Natural killer cell (primary cell): ENCODE measurements at regions not wholly inside any gene's neighbourhood (a gene's known extent, or its start where the extent isn't known, plus 50 kb on each side); places are given as distances from the start of the nearest gene placed in this dataset.

Source experiments
- ATAC-seq, 3 donors: fragments of 150-1000 bp in 2 of 3; fragments of 200-7000 bp in 1 of 3; cut with Tn5 transposase; 1 replicate in 1 of 3; 2 replicates in 2 of 3; pipeline ENCODE4 v1.10.0; 2021; ENCODE audit warnings: mild to moderate bottlenecking in 2 of 3, moderate library complexity in 2 of 3
- DNase-seq, 2 donors: peaks; one replicate each; pipeline versions ENCODE4 v3.0.0 to v3.0.0-alpha.2; 2013 to 2021; ENCODE audit warnings: mixed read lengths in 1 of 2
- H3K27ac ChIP-seq: one replicate; pipeline ENCODE4 v1.5.1; 2013; ENCODE audit warnings: mild to moderate bottlenecking, low read length
- H3K27me3 ChIP-seq: one replicate; pipeline ENCODE4 v1.6.1; 2013; ENCODE audit warnings: low read length; ENCODE audit not compliant: control insufficient read depth, insufficient read depth
- H3K36me3 ChIP-seq: one replicate; pipeline ENCODE4 v1.6.1; 2013; ENCODE audit warnings: low read length; ENCODE audit not compliant: control insufficient read depth, insufficient read depth
- H3K4me1 ChIP-seq: one replicate; pipeline ENCODE4 v1.6.1; 2013; ENCODE audit warnings: low read length; ENCODE audit not compliant: control insufficient read depth, insufficient read depth
- H3K4me3 ChIP-seq: one replicate; pipeline ENCODE4 v1.5.1; 2013; ENCODE audit warnings: low read length
- H3K9me3 ChIP-seq: one replicate; pipeline ENCODE4 v1.6.1; 2013; ENCODE audit warnings: low read length; ENCODE audit not compliant: control insufficient read depth, insufficient read depth
- H3K27ac Mint-ChIP-seq, 2 donors: one replicate each; pipeline ENCODE4 v1.8.0; 2022; ENCODE audit warnings: mild to moderate bottlenecking in 2 of 2, mixed read lengths in 2 of 2, moderate library complexity in 1 of 2
- H3K27me3 Mint-ChIP-seq, 2 donors: one replicate each; pipeline ENCODE4 v1.8.0; 2022; ENCODE audit warnings: low read depth in 2 of 2, mixed read lengths in 2 of 2
- H3K36me3 Mint-ChIP-seq: one replicate; pipeline ENCODE4 v1.8.0; 2022; ENCODE audit warnings: mixed read lengths
- H3K4me1 Mint-ChIP-seq, 2 donors: one replicate each; pipeline ENCODE4 v1.8.0; 2022; ENCODE audit warnings: mixed read lengths in 2 of 2
- H3K4me3 Mint-ChIP-seq: one replicate; pipeline ENCODE4 v1.8.0; 2022; ENCODE audit warnings: mild to moderate bottlenecking, moderate library complexity, mixed read lengths
- H3K9me3 Mint-ChIP-seq, 2 donors: one replicate each; pipeline ENCODE4 v1.8.0; 2022; ENCODE audit warnings: mixed read lengths in 2 of 2
- CTCF ChIP-seq: fragments of 200-600 bp; IDR thresholded peaks from one replicate; pipeline ENCODE4 v1.8.0; 2022; ENCODE audit warnings: antibody characterized with exemption
- WGBS: methylation state at CpG from one replicate; pipeline ENCODE4 v1.1.7; 2013; ENCODE audit warnings: missing lambda C conversion rate; ENCODE audit not compliant: insufficient coverage; 5-methylcytosine and 5-hydroxymethylcytosine counted together
- intact Hi-C: fragments of 100-400 bp; cut with micrococcal nuclease; formaldehyde crosslinking; loops from one replicate; pipeline ENCODE4 v1.14.2; 2022

GRCh38 chrX:129026202-129026601 is 497.1 kb downstream of the SMARCA1 start:
- H3K36me3 ChIP-seq: no peaks in the 10 kb centered on the region
- no peak overlapping the region for H3K27ac ChIP-seq
- Mint-ChIP-seq H3K9me3 (no peaks in the 10 kb centered on the region), H3K36me3 (no peaks in the 10 kb centered on the region), H3K27me3 (no peaks in the 10 kb centered on the region), H3K27ac (no peak overlapping the region), H3K4me3 (no peak overlapping the region), H3K4me1 (no peaks in the 10 kb centered on the region)
- no peaks in the 10 kb centered on the region for H3K4me1 ChIP-seq
- H3K27me3 ChIP-seq: no peaks in the 10 kb centered on the region
- no peak for ATAC-seq
- intact Hi-C loops: no loop called here
- H3K4me3 ChIP-seq: no peak overlapping the region
- H3K9me3 ChIP-seq: no peaks in the 10 kb centered on the region
- no peak for DNase-seq
- WGBS: 77% methylated on average over 4 of the region's 6 CpGs
- no peak for TF ChIP-seq CTCF

GRCh38 chrX:129025376-129025775 is 497.9 kb downstream of the SMARCA1 start:
- Histone ChIP-seq H3K27ac (no peak overlapping the region), H3K4me3 (no peak overlapping the region), H3K27me3 (no peaks in the 10 kb centered on the region), H3K36me3 (no peaks in the 10 kb centered on the region), H3K4me1 (no peaks in the 10 kb centered on the region), H3K9me3 (no peaks in the 10 kb centered on the region)
- Mint-ChIP-seq H3K9me3 (no peaks in the 10 kb centered on the region), H3K4me3 (no peak overlapping the region), H3K4me1 (no peaks in the 10 kb centered on the region), H3K27me3 (no peaks in the 10 kb centered on the region), H3K27ac (no peak overlapping the region), H3K36me3 (no peaks in the 10 kb centered on the region)
- ATAC-seq: no peak
- no peak for TF ChIP-seq CTCF
- intact Hi-C loops: no loop called here
- no peak for DNase-seq
- 5% methylated on average over 3 of the region's 4 CpGs for WGBS

- no CpG with 5 or more reads among the region's 3 CpGs for WGBS
- no peaks in the 10 kb centered on the region for H3K36me3 Mint-ChIP-seq
- peaks cover 0 to 22% of the 10 kb centered on the region in 2 donors for H3K27me3 Mint-ChIP-seq
- intact Hi-C loops: no loop called here
- Histone ChIP-seq H3K9me3 (no peaks in the 10 kb centered on the region), H3K36me3 (no peaks in the 10 kb centered on the region), H3K4me3 (no peak overlapping the region), H3K27me3 (no peaks in the 10 kb centered on the region), H3K4me1 (no peaks in the 10 kb centered on the region), H3K27ac (no peak overlapping the region)
- H3K4me3 Mint-ChIP-seq: no peak overlapping the region
- DNase-seq (no peak), ATAC-seq (no peak)
- TF ChIP-seq CTCF: no peak
- H3K27ac Mint-ChIP-seq: no peak overlapping the region
- H3K9me3 Mint-ChIP-seq: no peaks in the 10 kb centered on the region
- H3K4me1 Mint-ChIP-seq: no peaks in the 10 kb centered on the region
These were observed 503.9 kb downstream of the SMARCA1 start for GRCh38 chrX:129019412-129019811.

- Histone ChIP-seq H3K27me3 (no peaks in the 10 kb centered on the region), H3K9me3 (no peaks in the 10 kb centered on the region), H3K36me3 (no peaks in the 10 kb centered on the region), H3K4me1 (no peaks in the 10 kb centered on the region), H3K4me3 (no peak overlapping the region), H3K27ac (no peak overlapping the region)
- H3K27ac Mint-ChIP-seq: no peak overlapping the region
- no peak overlapping the region for H3K4me3 Mint-ChIP-seq
- no peaks in the 10 kb centered on the region for H3K9me3 Mint-ChIP-seq
- peaks cover 0 to 22% of the 10 kb centered on the region in 2 donors for H3K27me3 Mint-ChIP-seq
- TF ChIP-seq CTCF: no peak
- ATAC-seq (no peak), DNase-seq (no peak)
- no CpG with 5 or more reads among the region's 1 CpG for WGBS
- H3K36me3 Mint-ChIP-seq: no peaks in the 10 kb centered on the region
- no peaks in the 10 kb centered on the region for H3K4me1 Mint-ChIP-seq
- intact Hi-C loops: no loop called here
These were observed 507.9 kb downstream of the SMARCA1 start for GRCh38 chrX:129015381-129015780.
